VCaP (cell line): ENCODE measurements at regions not wholly inside any gene's neighbourhood (a gene's known extent, or its start where the extent isn't known, plus 50 kb on each side); places are given as distances from the start of the nearest gene placed in this dataset.
A peak's percentile ranks its signal among the peaks of the same experiment; 100 is the strongest.
"Not testable (repeated sequence)": the region's sequence is repeated elsewhere in the genome, so short reads cannot be mapped to it uniquely, and the experiment has no call there.

ENCODE experiments used
- H3K27ac ChIP-seq: fragments of 450-650 bp; 2 replicates; pipeline ENCODE4 v1.5.1; 2017
- CTCF ChIP-seq: fragments of 450-650 bp; conservative IDR thresholded peaks from 2 replicates; pipeline ENCODE4 v1.5.1; 2017; ENCODE audit warnings: mild to moderate bottlenecking, moderate library complexity

DNA sequence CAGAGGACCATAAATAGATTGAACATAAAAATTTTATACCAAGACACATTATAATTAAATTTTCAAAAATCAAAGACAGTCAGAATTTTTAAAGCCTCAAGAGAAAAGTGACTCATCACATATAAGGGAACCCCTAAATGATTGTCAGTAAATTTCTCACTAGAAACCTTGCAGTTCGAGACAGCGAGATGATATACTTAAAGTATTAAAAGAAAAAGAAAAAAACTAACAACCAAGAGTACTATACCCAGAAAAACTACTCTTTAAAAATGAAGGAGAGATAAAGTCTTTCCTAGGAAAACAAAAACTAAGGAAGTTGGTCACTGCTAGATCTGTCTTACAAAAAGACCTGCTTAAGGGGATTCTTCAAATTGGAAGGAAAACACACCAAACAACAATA is 251.4 kb upstream of the MSX2 start:
- no peak overlapping the region for H3K27ac ChIP-seq
- no peak for TF ChIP-seq CTCF

- not testable (repeated sequence) for H3K27ac ChIP-seq
Measured at GRCh38 chr5:174476001-174476400, 248.4 kb upstream of the MSX2 start.

DNA sequence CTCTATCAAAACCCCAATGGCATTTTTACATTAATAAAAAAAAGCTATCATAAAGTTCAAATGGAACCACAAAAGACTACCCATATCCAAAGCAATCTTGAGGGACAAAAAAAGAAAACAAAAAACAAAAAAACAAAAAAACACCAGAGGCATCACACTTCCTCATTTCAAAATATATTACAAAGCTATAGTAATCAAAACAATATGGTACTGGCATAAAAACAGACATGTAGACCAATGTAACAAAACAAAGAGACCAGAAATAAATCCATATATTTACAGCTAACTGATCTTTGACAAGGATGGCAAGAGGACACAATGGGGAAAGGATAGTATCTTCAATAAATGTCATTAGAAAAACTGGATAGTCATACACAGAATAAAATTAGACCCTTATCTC is 245.1 kb upstream of the MSX2 start:
- H3K27ac ChIP-seq = no peak overlapping the region
- no peak for TF ChIP-seq CTCF

DNA sequence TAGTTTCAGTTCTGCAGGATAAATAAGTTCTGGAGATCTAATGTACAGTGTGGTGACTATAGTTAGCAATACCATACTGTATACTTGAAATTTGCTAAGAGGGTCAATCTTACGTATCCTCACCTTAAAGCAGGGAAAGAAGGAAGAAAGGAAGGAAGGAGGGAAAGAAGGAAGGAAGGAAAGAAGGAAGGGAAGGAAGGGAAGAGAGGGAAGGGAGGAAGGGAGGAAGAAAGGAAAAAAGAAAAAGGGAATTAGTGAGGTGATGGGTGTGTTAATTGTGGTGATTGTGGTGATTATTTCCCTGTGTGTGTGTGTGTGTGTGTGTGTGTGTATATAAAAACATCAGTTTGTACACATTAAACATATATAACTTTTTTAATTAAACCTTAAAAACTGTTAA is 242.6 kb upstream of the MSX2 start:
- TF ChIP-seq CTCF = no peak
- no peak overlapping the region for H3K27ac ChIP-seq

- no peak for TF ChIP-seq CTCF
- H3K27ac ChIP-seq = peak overlapping the region; percentile 6; the same call in 1 of the 2 replicates
Measured at GRCh38 chr5:174482607-174483024, 241.8 kb upstream of the MSX2 start.

- no peak for TF ChIP-seq CTCF
- no peak overlapping the region; the same call in 1 of the 2 replicates for H3K27ac ChIP-seq
Measured at GRCh38 chr5:174483411-174483810, 241.0 kb upstream of the MSX2 start.

GRCh38 chr5:174489215-174489614 is 235.2 kb upstream of the MSX2 start:
- H3K27ac ChIP-seq = peak overlapping the region; percentile 56
- no peak for TF ChIP-seq CTCF

DNA sequence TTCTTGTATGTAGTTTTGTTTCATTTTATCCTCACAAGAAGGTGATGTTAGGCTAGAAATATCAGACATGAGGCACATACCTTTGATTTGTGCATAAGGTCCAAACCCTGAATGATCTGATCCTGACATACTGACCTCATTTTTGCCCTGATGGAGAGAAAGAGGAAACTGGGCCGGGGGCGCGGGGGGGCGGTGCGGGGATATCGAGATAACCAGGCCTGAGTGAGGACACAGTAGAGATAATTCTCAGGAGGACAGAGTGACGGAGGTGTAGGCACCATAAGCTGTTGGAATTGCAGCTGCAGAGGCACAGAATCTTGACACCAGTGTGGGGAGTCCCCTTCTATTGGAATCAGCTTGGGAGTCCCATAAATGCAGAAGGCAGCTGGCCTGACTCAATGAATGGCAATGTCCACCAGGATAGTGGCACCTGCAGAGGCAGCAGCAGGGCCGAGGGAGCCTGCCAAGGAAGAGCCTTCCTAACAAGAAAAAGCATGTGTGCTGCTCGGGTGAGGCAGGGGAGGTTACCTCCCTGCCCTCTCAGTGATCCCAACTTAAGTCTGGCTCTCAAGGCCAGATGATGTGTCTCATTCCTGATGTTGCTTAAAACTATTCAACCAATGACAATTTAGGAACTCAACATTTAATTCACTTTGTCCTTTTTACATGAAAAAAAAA is 234.3 kb upstream of the MSX2 start:
- peak overlapping the region; percentile 0; the same call in 1 of the 2 replicates for H3K27ac ChIP-seq
- no peak for TF ChIP-seq CTCF
